ENCODE measurements at regions not wholly inside any gene's neighbourhood (a gene's known extent, or its start where the extent isn't known, plus 50 kb on each side); places are given as distances from the start of the nearest gene placed in this dataset.

GRCh38 chr2:2699121-2699505, 368.0 kb upstream of the MYT1L start:
- DNase-seq (ENCODE audit: low spot score) = no peak
- no peak for TF ChIP-seq POLR2AphosphoS5 (IDR thresholded peaks at IDR 0.05)
- no peak for TF ChIP-seq POLR2A (IDR thresholded peaks at IDR 0.05)
- TF ChIP-seq CTCF (IDR thresholded peaks at IDR 0.05) = no peak
- H3K36me3 ChIP-seq = no peaks in the 10 kb centered on the region
- 74% methylated on average over 9 of the region's 9 CpGs for WGBS
- no peak overlapping the region for H3K4me3 ChIP-seq
- H3K9me3 ChIP-seq = no peaks in the 10 kb centered on the region
- no peaks in the 10 kb centered on the region for H3K27me3 ChIP-seq (replicated peaks; ENCODE audit: insufficient read depth)
- intact Hi-C loops (cut with DNase I) = no loop called here
- no peaks in the 10 kb centered on the region for H3K4me1 ChIP-seq (replicated peaks)
- no peak overlapping the region for H3K27ac ChIP-seq

GRCh38 chr2:2698182-2699120, 367.4 kb upstream of the MYT1L start:
- WGBS = 91% methylated on average over 24 of the region's 24 CpGs
- no peak for DNase-seq (ENCODE audit: low spot score)
- intact Hi-C loops (cut with DNase I) = no loop called here

GRCh38 chr2:2696733-2697455, 365.8 kb upstream of the MYT1L start:
- H3K9me3 ChIP-seq = no peaks in the 10 kb centered on the region
- TF ChIP-seq POLR2A (IDR thresholded peaks at IDR 0.05) (no peak), CTCF (IDR thresholded peaks at IDR 0.05) (no peak), POLR2AphosphoS5 (IDR thresholded peaks at IDR 0.05) (no peak)

More at GRCh38 chr2:2698182-2699120, 367.4 kb upstream of the MYT1L start:
- Histone ChIP-seq H3K27ac (no peak overlapping the region), H3K4me1 (replicated peaks) (no peaks in the 10 kb centered on the region), H3K9me3 (no peaks in the 10 kb centered on the region), H3K36me3 (no peaks in the 10 kb centered on the region), H3K4me3 (no peak overlapping the region), H3K27me3 (replicated peaks; ENCODE audit: insufficient read depth) (no peaks in the 10 kb centered on the region)
- TF ChIP-seq POLR2A (IDR thresholded peaks at IDR 0.05) (no peak), CTCF (IDR thresholded peaks at IDR 0.05) (no peak), POLR2AphosphoS5 (IDR thresholded peaks at IDR 0.05) (no peak)

GRCh38 chr2:2696325-2696724, 365.2 kb upstream of the MYT1L start:
- Histone ChIP-seq H3K27ac (no peak overlapping the region), H3K9me3 (no peaks in the 10 kb centered on the region), H3K27me3 (replicated peaks; ENCODE audit: insufficient read depth) (no peaks in the 10 kb centered on the region), H3K4me3 (no peak overlapping the region), H3K36me3 (no peaks in the 10 kb centered on the region), H3K4me1 (replicated peaks) (no peaks in the 10 kb centered on the region)
- no peak for TF ChIP-seq CTCF (IDR thresholded peaks at IDR 0.05)
- TF ChIP-seq POLR2A (IDR thresholded peaks at IDR 0.05) = no peak
- TF ChIP-seq POLR2AphosphoS5 (IDR thresholded peaks at IDR 0.05) = no peak
- WGBS = 74% methylated on average over 5 of the region's 5 CpGs
- no peak for DNase-seq (ENCODE audit: low spot score)
- intact Hi-C loops (cut with DNase I) = no loop called here

More at GRCh38 chr2:2696733-2697455, 365.8 kb upstream of the MYT1L start:
- intact Hi-C loops (cut with DNase I) = no loop called here
- Histone ChIP-seq H3K36me3 (no peaks in the 10 kb centered on the region), H3K4me1 (replicated peaks) (no peaks in the 10 kb centered on the region), H3K27ac (no peak overlapping the region), H3K27me3 (replicated peaks; ENCODE audit: insufficient read depth) (no peaks in the 10 kb centered on the region), H3K4me3 (no peak overlapping the region)
- 94% methylated on average over 13 of the region's 13 CpGs for WGBS
- DNase-seq (ENCODE audit: low spot score) = no peak
